ENCODE measurements at regions not wholly inside any gene's neighbourhood (a gene's known extent, or its start where the extent isn't known, plus 50 kb on each side); places are given as distances from the start of the nearest gene placed in this dataset.

DNA sequence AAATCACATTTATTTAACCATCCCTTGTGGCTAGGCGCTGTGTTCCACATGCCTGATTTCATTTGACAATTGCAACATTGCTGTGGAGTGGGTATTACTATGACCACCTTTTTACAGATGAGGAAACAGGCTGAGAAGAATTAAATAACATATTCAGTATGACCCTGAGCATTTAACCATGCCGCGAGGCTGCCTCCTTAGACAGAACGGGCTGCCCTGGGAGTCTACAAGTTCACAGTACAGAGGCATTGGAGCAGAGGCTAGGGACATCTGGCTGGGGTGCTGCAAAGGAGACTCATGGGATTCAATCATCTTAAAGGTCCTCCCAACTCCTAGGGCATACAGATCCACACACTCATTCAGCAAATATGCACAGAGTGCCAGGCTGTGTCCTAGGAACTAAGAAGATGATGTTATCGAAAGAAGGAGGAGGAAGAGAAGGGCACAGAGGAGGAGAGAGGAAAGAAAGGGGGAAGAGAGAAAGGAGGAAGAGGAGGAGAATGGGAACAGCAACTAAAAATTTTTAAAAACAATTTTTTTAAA, 164.7 kb upstream of the CCND2 start (continued):
- no peak for TF ChIP-seq GATA2 (CRISPR knock-in tag; IDR thresholded peaks at IDR 0.05)
- no peak for TF ChIP-seq NRF1 (IDR thresholded peaks at IDR 0.05; ENCODE audit: low read depth, low read length)
- no peak for TF ChIP-seq SMC3 (IDR thresholded peaks at IDR 0.05; ENCODE audit: low read depth, low read length)
- TF ChIP-seq, protein P1, sequence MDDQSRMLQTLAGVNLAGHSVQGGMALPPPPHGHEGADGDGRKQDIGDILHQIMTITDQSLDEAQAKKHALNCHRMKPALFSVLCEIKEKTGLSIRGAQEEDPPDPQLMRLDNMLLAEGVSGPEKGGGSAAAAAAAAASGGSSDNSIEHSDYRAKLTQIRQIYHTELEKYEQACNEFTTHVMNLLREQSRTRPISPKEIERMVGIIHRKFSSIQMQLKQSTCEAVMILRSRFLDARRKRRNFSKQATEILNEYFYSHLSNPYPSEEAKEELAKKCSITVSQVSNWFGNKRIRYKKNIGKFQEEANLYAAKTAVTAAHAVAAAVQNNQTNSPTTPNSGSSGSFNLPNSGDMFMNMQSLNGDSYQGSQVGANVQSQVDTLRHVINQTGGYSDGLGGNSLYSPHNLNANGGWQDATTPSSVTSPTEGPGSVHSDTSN (IDR thresholded peaks at IDR 0.05), result no peak
- TF ChIP-seq, protein P2, sequence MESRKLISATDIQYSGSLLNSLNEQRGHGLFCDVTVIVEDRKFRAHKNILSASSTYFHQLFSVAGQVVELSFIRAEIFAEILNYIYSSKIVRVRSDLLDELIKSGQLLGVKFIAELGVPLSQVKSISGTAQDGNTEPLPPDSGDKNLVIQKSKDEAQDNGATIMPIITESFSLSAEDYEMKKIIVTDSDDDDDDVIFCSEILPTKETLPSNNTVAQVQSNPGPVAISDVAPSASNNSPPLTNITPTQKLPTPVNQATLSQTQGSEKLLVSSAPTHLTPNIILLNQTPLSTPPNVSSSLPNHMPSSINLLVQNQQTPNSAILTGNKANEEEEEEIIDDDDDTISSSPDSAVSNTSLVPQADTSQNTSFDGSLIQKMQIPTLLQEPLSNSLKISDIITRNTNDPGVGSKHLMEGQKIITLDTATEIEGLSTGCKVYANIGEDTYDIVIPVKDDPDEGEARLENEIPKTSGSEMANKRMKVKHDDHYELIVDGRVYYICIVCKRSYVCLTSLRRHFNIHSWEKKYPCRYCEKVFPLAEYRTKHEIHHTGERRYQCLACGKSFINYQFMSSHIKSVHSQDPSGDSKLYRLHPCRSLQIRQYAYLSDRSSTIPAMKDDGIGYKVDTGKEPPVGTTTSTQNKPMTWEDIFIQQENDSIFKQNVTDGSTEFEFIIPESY (IDR thresholded peaks at IDR 0.05; ENCODE audit: borderline replicate concordance, low read depth), result no peak

DNA sequence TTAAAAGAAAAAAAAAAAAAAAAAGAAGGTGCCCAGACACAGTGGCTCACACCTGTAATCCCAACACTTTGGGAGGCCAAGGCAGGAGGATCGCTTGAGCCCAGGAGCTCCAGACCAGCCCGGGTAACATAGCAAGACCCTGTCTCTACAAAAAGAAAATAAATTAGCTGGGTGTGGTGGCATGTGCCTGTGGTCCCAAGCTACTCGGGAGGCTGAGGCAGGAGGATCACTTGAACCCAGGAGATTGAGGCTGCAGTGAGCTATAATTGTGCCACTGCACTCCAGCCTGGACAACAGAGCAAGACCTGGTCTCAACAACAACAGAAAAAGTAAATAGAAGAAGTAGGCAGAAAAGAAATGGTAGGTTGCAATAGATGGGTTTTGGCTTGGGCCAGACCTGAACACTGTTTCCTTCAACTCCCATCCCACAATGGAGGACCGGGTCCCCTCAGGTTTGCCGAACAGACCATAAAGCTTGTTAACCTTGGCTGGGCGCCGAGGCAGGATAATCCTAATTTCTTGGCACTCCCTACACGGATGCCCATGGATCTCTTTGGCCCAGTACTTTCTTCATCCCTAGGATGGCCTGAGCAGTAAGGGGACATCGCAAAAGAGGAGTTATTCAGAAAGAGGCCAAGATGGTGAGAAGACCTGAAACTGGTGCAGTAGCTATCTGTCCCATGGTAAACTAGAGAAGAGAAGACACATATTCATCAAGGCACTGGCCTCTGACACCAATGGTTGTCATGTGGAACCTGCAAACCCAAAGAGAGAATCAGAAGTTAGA, 165.5 kb upstream of the CCND2 start:
- Histone ChIP-seq H3K9ac (no peak overlapping the region), H3F3A (replicated peaks; ENCODE audit: insufficient read depth) (no peaks in the 10 kb centered on the region), H3K9me3 (no peaks in the 10 kb centered on the region), H3K9me2 (no peaks in the 10 kb centered on the region), H3K27ac (ENCODE audit: low read depth in 2 of 2, low read length in 1 of 2) (no peak overlapping the region), H3K4me3 (ENCODE audit: low read depth in 2 of 2, low read length in 1 of 2) (no peak overlapping the region), H3K27me3 (ENCODE audit: insufficient read depth) (peaks cover 49% of the 10 kb centered on the region; the same call in 1 of the 2 replicates), H3K79me2 (ENCODE audit: insufficient read depth) (no peaks in the 10 kb centered on the region), H4K20me1 (ENCODE audit: insufficient read depth) (no peaks in the 10 kb centered on the region), H3K36me3 (replicated peaks in 1 of 2; ENCODE audit: control insufficient read depth in 1 of 2, insufficient read depth in 2 of 2, low read length in 1 of 2) (no peaks in the 10 kb centered on the region), H3K4me2 (no peak overlapping the region), H3K4me1 (ENCODE audit: control insufficient read depth in 1 of 2, insufficient read depth in 2 of 2, low read depth in 1 of 2, low read length in 1 of 2) (no peaks in the 10 kb centered on the region), H2AFZ (ENCODE audit: low read depth) (no peak overlapping the region)
- ChIA-PET CTCF (interaction anchor here (0.7 to 1.1 kb wide), 4 partner anchors 163 to 170 kb away, joined by 3 to 7 read pairs (median 3); no protein-coding TSS in a partner anchor), POLR2A (no interaction called here)
- DNase-seq, result no peak
- TF ChIP-seq TCF12 (IDR thresholded peaks at IDR 0.05) (no peak), RAD21 (IDR thresholded peaks at IDR 0.05; ENCODE audit: low read length) (no peak), MEF2A (IDR thresholded peaks at IDR 0.05; ENCODE audit: borderline replicate concordance, low read depth) (no peak), SMC3 (IDR thresholded peaks at IDR 0.05; ENCODE audit: low read depth, low read length) (no peak), RFX5 (IDR thresholded peaks at IDR 0.05; ENCODE audit: low read length) (no peak), NRF1 (IDR thresholded peaks at IDR 0.05; ENCODE audit: low read depth, low read length) (no peak), RCOR1 (IDR thresholded peaks at IDR 0.05; ENCODE audit: low read length) (no peak), NFIC (IDR thresholded peaks at IDR 0.05; ENCODE audit: borderline replicate concordance) (no peak), MXI1 (IDR thresholded peaks at IDR 0.05; ENCODE audit: low read depth, low read length) (no peak), EZH2phosphoT487 (IDR thresholded peaks at IDR 0.05; ENCODE audit: borderline replicate concordance, low read depth) (no peak), GABPA (IDR thresholded peaks at IDR 0.05; ENCODE audit: low read depth) (no peak)
- TF ChIP-seq, protein P3, sequence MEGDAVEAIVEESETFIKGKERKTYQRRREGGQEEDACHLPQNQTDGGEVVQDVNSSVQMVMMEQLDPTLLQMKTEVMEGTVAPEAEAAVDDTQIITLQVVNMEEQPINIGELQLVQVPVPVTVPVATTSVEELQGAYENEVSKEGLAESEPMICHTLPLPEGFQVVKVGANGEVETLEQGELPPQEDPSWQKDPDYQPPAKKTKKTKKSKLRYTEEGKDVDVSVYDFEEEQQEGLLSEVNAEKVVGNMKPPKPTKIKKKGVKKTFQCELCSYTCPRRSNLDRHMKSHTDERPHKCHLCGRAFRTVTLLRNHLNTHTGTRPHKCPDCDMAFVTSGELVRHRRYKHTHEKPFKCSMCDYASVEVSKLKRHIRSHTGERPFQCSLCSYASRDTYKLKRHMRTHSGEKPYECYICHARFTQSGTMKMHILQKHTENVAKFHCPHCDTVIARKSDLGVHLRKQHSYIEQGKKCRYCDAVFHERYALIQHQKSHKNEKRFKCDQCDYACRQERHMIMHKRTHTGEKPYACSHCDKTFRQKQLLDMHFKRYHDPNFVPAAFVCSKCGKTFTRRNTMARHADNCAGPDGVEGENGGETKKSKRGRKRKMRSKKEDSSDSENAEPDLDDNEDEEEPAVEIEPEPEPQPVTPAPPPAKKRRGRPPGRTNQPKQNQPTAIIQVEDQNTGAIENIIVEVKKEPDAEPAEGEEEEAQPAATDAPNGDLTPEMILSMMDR (IDR thresholded peaks at IDR 0.05), result no peak
- TF ChIP-seq, protein P1 (IDR thresholded peaks at IDR 0.05), result no peak
- TF ChIP-seq, protein P4, sequence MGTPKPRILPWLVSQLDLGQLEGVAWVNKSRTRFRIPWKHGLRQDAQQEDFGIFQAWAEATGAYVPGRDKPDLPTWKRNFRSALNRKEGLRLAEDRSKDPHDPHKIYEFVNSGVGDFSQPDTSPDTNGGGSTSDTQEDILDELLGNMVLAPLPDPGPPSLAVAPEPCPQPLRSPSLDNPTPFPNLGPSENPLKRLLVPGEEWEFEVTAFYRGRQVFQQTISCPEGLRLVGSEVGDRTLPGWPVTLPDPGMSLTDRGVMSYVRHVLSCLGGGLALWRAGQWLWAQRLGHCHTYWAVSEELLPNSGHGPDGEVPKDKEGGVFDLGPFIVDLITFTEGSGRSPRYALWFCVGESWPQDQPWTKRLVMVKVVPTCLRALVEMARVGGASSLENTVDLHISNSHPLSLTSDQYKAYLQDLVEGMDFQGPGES (IDR thresholded peaks at IDR 0.05; ENCODE audit: low read depth, low read length), result no peak
- 5% methylated on average over 9 of the region's 9 CpGs for WGBS (ENCODE audit: low lambda C conversion rate)
